Neural progenitor cell (in vitro differentiated cells): ENCODE measurements at regions not wholly inside any gene's neighbourhood (a gene's known extent, or its start where the extent isn't known, plus 50 kb on each side); places are given as distances from the start of the nearest gene placed in this dataset.

Experiments used
- CTCF ChIP-seq: fragments of 200-600 bp; sonication (generic); IDR thresholded peaks from 2 replicates; pipeline ENCODE4 v1.5.1; 2017; ENCODE audit warnings: antibody characterized with exemption, mild to moderate bottlenecking
- EZH2 ChIP-seq: fragments of 200-600 bp; sonication (generic); IDR thresholded peaks from 2 replicates; pipeline ENCODE4 v1.6.1; 2017; ENCODE audit warnings: antibody characterized with exemption, mild to moderate bottlenecking, moderate library complexity
- EZH2phosphoT487 ChIP-seq: fragments of 200-600 bp; sonication (generic); IDR thresholded peaks from 2 replicates; pipeline ENCODE4 v1.6.1; 2017; ENCODE audit warnings: antibody characterized with exemption

- TF ChIP-seq EZH2 (no peak), CTCF (no peak), EZH2phosphoT487 (no peak)
These were observed 713.0 kb downstream of the EPM2A start for GRCh38 chr6:145022199-145022796.
